GM12878 (cell line): ENCODE measurements at regions not wholly inside any gene's neighbourhood (a gene's known extent, or its start where the extent isn't known, plus 50 kb on each side); places are given as distances from the start of the nearest gene placed in this dataset.

Experiments
- ATAC-seq: fragments of 200-7000 bp; cut with Tn5 transposase; 3 replicates; pipeline ENCODE4 v1.9.1; 2020; ENCODE audit warnings: mild to moderate bottlenecking, moderate library complexity
- BruUV-seq: library from RNA; stranded (reverse); fragments of 400-500 nt; replicated peaks from 2 replicates; lab custom pipeline; 2021; lab: Mats Ljungman, UMichigan
- CTCF ChIA-PET: fragments of 300-600 bp; sonication (Branson Sonifier 250); formaldehyde crosslinking; extraction: SDS; loops from one replicate; lab custom pipeline; 2021; ENCODE audit warnings: inconsistent platforms; lab: Yijun Ruan, JAX
- POLR2A ChIA-PET: fragments of 350-600 bp; formaldehyde crosslinking; extraction: SDS; loops from one replicate; lab custom pipeline; 2021; ENCODE audit warnings: inconsistent platforms; lab: Charles Lee
- RAD21 ChIA-PET: fragments of 300-600 bp; sonication (Branson Sonifier 250); formaldehyde crosslinking; loops from one replicate; lab custom pipeline; 2023; ENCODE audit warnings: antibody characterized with exemption; ENCODE audit not compliant: unreplicated experiment; lab: Charles Lee
- SMC1A ChIA-PET: fragments of 300-600 bp; sonication (Branson Sonifier 250); formaldehyde crosslinking; loops from one replicate; lab custom pipeline; 2023; ENCODE audit not compliant: unreplicated experiment, uncharacterized antibody; lab: Charles Lee
- DNase-seq: peaks from one replicate; pipeline ENCODE4 v3.0.0-alpha.2; 2011; ENCODE audit warnings: low read depth, low spot score
- FAIRE-seq: peaks from 3 replicates; lab custom pipeline; 2011; peaks lifted over from hg19 to GRCh38; lab: Jason Lieb, UNC
- H2AFZ ChIP-seq: 2 replicates; pipeline ENCODE4 v1.6.0; 2011; ENCODE audit warnings: low read depth, low read length, control low read depth; ENCODE audit not compliant: control insufficient read depth
- H3K27ac ChIP-seq: 2 replicates; pipeline ENCODE4 v1.5.1; 2011; ENCODE audit warnings: control low read depth; ENCODE audit not compliant: control insufficient read depth, insufficient read depth
- H3K27me3 ChIP-seq, 2 experiments: replicated peaks in 1 of 2; 2 replicates each; pipeline versions ENCODE4 v1.6.0 to v1.6.1; 2011; ENCODE audit warnings: low read length in 1 of 2; ENCODE audit not compliant: control insufficient read depth in 2 of 2, insufficient read depth in 2 of 2
- H3K36me3 ChIP-seq, 2 experiments: 2 replicates each; pipeline ENCODE4 v1.5.1; 2011; ENCODE audit warnings: low read length in 1 of 2; ENCODE audit not compliant: control insufficient read depth in 2 of 2, insufficient read depth in 2 of 2
- H3K4me1 ChIP-seq: 2 replicates; pipeline ENCODE4 v1.6.1; 2011; ENCODE audit warnings: mild to moderate bottlenecking, low read length, moderate library complexity, mixed read lengths; ENCODE audit not compliant: control insufficient read depth, insufficient read depth
- H3K4me2 ChIP-seq: 2 replicates; pipeline ENCODE4 v1.6.0; 2011; ENCODE audit warnings: control low read depth; ENCODE audit not compliant: control insufficient read depth, insufficient read depth
- H3K4me3 ChIP-seq: fragments of 200-600 bp; sonication (generic); 2 replicates; pipeline ENCODE4 v1.5.1; 2016
- H3K79me2 ChIP-seq: 2 replicates; pipeline ENCODE4 v1.6.0; 2011; ENCODE audit warnings: low read length; ENCODE audit not compliant: control insufficient read depth, insufficient read depth
- H3K9ac ChIP-seq: 2 replicates; pipeline ENCODE4 v1.8.0; 2011; ENCODE audit warnings: low read length, control low read depth, mixed read lengths; ENCODE audit not compliant: control insufficient read depth, insufficient read depth
- H3K9me3 ChIP-seq: replicated peaks from 3 replicates; pipeline ENCODE4 v1.5.1; 2011; ENCODE audit warnings: mild to moderate bottlenecking, low read length; ENCODE audit not compliant: control insufficient read depth, insufficient read depth
- H4K20me1 ChIP-seq: 2 replicates; pipeline ENCODE4 v1.6.0; 2011; ENCODE audit not compliant: control insufficient read depth, insufficient read depth
- BHLHE40 ChIP-seq, 2 experiments: fragments of 450-650 bp in 1 of 2; IDR thresholded peaks; 2 replicates each; pipeline ENCODE4 v1.6.1; 2011 to 2017; ENCODE audit warnings: low read depth in 2 of 2, borderline replicate concordance in 1 of 2, improper control_type of control experiment in 1 of 2, low read length in 1 of 2, mild to moderate bottlenecking in 1 of 2
- CBX3 ChIP-seq: fragments of 200-600 bp; sonication (generic); IDR thresholded peaks from 2 replicates; pipeline ENCODE4 v1.6.1; 2016; ENCODE audit warnings: low read depth, borderline replicate concordance
- CBX5 ChIP-seq: sonication (generic); IDR thresholded peaks from 2 replicates; pipeline ENCODE4 v1.6.1; 2016; ENCODE audit warnings: low read depth, moderate library complexity, mild to moderate bottlenecking, inconsistent platforms
- CHD2 ChIP-seq: IDR thresholded peaks from 2 replicates; pipeline ENCODE4 v1.6.1; 2011; ENCODE audit warnings: low read depth, low read length, improper control_type of control experiment, borderline replicate concordance
- CREM ChIP-seq: IDR thresholded peaks from 2 replicates; pipeline ENCODE4 v1.6.1; 2014; ENCODE audit warnings: antibody characterized with exemption, low read depth
- EED ChIP-seq: sonication (generic); IDR thresholded peaks from 2 replicates; pipeline ENCODE4 v1.6.1; 2016; ENCODE audit warnings: antibody characterized with exemption, low read depth
- GABPA ChIP-seq: IDR thresholded peaks from 2 replicates; pipeline ENCODE4 v1.6.1; 2014; ENCODE audit warnings: antibody characterized with exemption, low read depth, mild to moderate bottlenecking, inconsistent platforms
- MXI1 ChIP-seq: fragments of 150-350 bp; IDR thresholded peaks from 2 replicates; pipeline ENCODE4 v1.6.1; 2011; ENCODE audit warnings: low read depth, mild to moderate bottlenecking, inconsistent platforms, low read length, improper control_type of control experiment
- RELA ChIP-seq: fragments of 450-650 bp; IDR thresholded peaks from 2 replicates; pipeline ENCODE4 v1.8.0; 2014; ENCODE audit warnings: borderline replicate concordance; ENCODE audit not compliant: partially characterized antibody
- WRNIP1 ChIP-seq: IDR thresholded peaks from 2 replicates; pipeline ENCODE4 v1.6.1; 2011; ENCODE audit warnings: low read depth, low read length, improper control_type of control experiment, borderline replicate concordance
- YY1 ChIP-seq: IDR thresholded peaks from 2 replicates; pipeline ENCODE4 v1.6.1; 2011; ENCODE audit warnings: low read depth, mild to moderate bottlenecking, low read length
- ZNF207 ChIP-seq: fragments of 450-650 bp; IDR thresholded peaks from 2 replicates; pipeline ENCODE4 v1.6.1; 2014; ENCODE audit warnings: antibody characterized with exemption, mild to moderate bottlenecking, borderline replicate concordance
- WGBS: methylation state at CpG from one replicate; pipeline ENCODE4 v1.1.6; 2016; ENCODE audit warnings: low lambda C conversion rate; ENCODE audit not compliant: insufficient replicate concordance, insufficient coverage; ENCODE audit errors: missing lambda C conversion rate; 5-methylcytosine and 5-hydroxymethylcytosine counted together
- in situ Hi-C: fragments of 300-500 bp; cut with MboI; formaldehyde crosslinking; loops from 9 replicates; pipeline ENCODE4 v1.14.3; 2018; ENCODE audit warnings: mixed read lengths
- intact Hi-C: fragments of 100-400 bp; cut with micrococcal nuclease; formaldehyde crosslinking; loops from one replicate; pipeline ENCODE4 v1.14.2; 2022; ENCODE audit not compliant: unreplicated experiment
- TF ChIP-seq, protein P1 (sequence below): IDR thresholded peaks from 2 replicates; pipeline ENCODE4 v1.6.1; 2012; ENCODE audit warnings: low read depth, low read length, improper control_type of control experiment
- TF ChIP-seq, protein P2 (sequence below): fragments of 450-650 bp; IDR thresholded peaks from 2 replicates; pipeline ENCODE4 v1.6.1; 2016; ENCODE audit warnings: mild to moderate bottlenecking, moderate library complexity, borderline replicate concordance

DNA sequence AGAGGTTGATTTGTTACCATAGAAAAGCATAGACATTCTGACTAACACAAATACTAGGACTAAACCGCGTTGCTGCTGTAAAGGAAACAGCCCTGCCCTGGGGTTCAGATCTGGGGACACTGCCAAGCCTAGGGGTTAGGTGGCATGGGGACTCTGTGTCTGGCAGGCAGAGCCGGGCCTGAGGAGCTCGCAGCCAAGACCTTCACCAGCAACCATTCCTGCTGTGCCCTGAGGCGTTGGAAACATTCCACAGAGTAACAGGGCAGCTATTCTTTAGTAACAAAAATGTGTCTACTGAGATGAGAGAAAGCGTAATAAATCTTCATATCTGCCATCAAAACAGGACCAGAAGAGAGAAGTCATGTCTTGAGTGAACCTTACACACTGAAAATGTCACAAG, 280.5 kb downstream of the POM121L12 start (continued):
- TF ChIP-seq, protein P1, sequence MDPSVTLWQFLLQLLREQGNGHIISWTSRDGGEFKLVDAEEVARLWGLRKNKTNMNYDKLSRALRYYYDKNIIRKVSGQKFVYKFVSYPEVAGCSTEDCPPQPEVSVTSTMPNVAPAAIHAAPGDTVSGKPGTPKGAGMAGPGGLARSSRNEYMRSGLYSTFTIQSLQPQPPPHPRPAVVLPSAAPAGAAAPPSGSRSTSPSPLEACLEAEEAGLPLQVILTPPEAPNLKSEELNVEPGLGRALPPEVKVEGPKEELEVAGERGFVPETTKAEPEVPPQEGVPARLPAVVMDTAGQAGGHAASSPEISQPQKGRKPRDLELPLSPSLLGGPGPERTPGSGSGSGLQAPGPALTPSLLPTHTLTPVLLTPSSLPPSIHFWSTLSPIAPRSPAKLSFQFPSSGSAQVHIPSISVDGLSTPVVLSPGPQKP = no peak
- no peak for TF ChIP-seq YY1
- TF ChIP-seq, all 136 proteins: peak for 0

DNA sequence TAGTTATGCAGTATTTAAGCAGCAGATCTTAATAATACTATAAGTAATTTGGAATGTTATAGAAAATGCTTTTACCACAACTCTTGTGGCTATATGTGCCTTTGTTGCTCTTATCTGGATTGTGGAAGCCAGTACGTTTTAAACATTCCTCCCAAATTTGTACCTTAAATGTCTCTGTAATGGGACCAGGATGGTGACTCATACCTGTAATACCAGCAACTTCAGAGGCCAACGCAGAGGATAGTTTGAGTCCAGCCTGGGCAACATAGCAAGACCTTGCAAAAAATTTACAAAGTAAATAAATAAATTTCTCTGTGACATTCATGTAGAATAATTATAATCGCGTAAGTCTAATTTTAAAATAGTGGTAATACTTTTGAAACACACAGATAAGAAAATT, 283.1 kb downstream of the POM121L12 start:
- Histone ChIP-seq H3K9ac (no peak overlapping the region), H3K4me1 (no peaks in the 10 kb centered on the region), H3K79me2 (no peaks in the 10 kb centered on the region), H3K27ac (no peak overlapping the region), H3K27me3 (no peaks in the 10 kb centered on the region), H2AFZ (no peak overlapping the region), H3K4me3 (no peak overlapping the region), H3K36me3 (no peaks in the 10 kb centered on the region), H3K4me2 (no peak overlapping the region), H3K9me3 (no peaks in the 10 kb centered on the region), H4K20me1 (no peaks in the 10 kb centered on the region)
- ChIA-PET SMC1A (no interaction called here), RAD21 (no interaction called here), POLR2A (no interaction called here), CTCF (no interaction called here)
- FAIRE-seq = no peak
- no peak for DNase-seq
- no peak for ATAC-seq
- no peak for TF ChIP-seq BHLHE40 (IDR thresholded peaks at IDR 0.05; ENCODE audit: borderline replicate concordance in 1 of 2, low read depth in 2 of 2, low read length in 1 of 2)
- no peak for TF ChIP-seq MXI1
- no peak for TF ChIP-seq CBX3
- no peak for TF ChIP-seq YY1
- TF ChIP-seq EED = no peak
- no peak for TF ChIP-seq GABPA
- no peak for TF ChIP-seq CREM
- TF ChIP-seq CBX5 = no peak
- TF ChIP-seq CHD2 = no peak
- no peak for TF ChIP-seq ZNF207
- TF ChIP-seq, protein P2, sequence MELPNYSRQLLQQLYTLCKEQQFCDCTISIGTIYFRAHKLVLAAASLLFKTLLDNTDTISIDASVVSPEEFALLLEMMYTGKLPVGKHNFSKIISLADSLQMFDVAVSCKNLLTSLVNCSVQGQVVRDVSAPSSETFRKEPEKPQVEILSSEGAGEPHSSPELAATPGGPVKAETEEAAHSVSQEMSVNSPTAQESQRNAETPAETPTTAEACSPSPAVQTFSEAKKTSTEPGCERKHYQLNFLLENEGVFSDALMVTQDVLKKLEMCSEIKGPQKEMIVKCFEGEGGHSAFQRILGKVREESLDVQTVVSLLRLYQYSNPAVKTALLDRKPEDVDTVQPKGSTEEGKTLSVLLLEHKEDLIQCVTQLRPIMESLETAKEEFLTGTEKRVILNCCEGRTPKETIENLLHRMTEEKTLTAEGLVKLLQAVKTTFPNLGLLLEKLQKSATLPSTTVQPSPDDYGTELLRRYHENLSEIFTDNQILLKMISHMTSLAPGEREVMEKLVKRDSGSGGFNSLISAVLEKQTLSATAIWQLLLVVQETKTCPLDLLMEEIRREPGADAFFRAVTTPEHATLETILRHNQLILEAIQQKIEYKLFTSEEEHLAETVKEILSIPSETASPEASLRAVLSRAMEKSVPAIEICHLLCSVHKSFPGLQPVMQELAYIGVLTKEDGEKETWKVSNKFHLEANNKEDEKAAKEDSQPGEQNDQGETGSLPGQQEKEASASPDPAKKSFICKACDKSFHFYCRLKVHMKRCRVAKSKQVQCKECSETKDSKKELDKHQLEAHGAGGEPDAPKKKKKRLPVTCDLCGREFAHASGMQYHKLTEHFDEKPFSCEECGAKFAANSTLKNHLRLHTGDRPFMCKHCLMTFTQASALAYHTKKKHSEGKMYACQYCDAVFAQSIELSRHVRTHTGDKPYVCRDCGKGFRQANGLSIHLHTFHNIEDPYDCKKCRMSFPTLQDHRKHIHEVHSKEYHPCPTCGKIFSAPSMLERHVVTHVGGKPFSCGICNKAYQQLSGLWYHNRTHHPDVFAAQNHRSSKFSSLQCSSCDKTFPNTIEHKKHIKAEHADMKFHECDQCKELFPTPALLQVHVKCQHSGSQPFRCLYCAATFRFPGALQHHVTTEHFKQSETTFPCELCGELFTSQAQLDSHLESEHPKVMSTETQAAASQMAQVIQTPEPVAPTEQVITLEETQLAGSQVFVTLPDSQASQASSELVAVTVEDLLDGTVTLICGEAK = no peak
- TF ChIP-seq WRNIP1 = no peak
- TF ChIP-seq RELA = no peak
- in situ Hi-C loops (no loop called here), intact Hi-C loops (no loop called here)
- WGBS = 44% methylated on average over 4 of the region's 4 CpGs
- BruUV-seq = no TSS peak
